Esophagus muscularis mucosa (tissue), 4 donors: ENCODE measurements at regions not wholly inside any gene's neighbourhood (a gene's known extent, or its start where the extent isn't known, plus 50 kb on each side); places are given as distances from the start of the nearest gene placed in this dataset.

ENCODE experiments used
- DNase-seq: peaks from one replicate; pipeline ENCODE4 v3.0.0-alpha.2; 2017; ENCODE audit errors: extremely low spot score
- H3K27ac ChIP-seq, 4 donors: fragments of 200-600 bp; sonication (generic); replicated peaks in 1 of 4; 1 replicate in 3 of 4; 2 replicates in 1 of 4; pipeline ENCODE4 v1.5.1; 2016 to 2019; ENCODE audit warnings: mild to moderate bottlenecking in 1 of 4
- H3K27me3 ChIP-seq, 4 donors: fragments of 200-600 bp; sonication (generic); one replicate each; pipeline versions ENCODE4 v1.5.1 to v1.6.0; 2016 to 2019
- H3K36me3 ChIP-seq, 4 donors: fragments of 200-600 bp; sonication (generic); one replicate each; pipeline ENCODE4 v1.5.1; 2016 to 2019
- H3K4me1 ChIP-seq, 4 donors: fragments of 200-600 bp; sonication (generic); one replicate each; pipeline ENCODE4 v1.5.1; 2016 to 2019
- H3K4me3 ChIP-seq, 4 donors: fragments of 200-600 bp; sonication (generic); 1 replicate in 2 of 4; 2 replicates in 2 of 4; pipeline ENCODE4 v1.5.1; 2016 to 2019; ENCODE audit warnings: mild to moderate bottlenecking in 4 of 4, moderate library complexity in 1 of 4
- H3K9me3 ChIP-seq, 4 donors: fragments of 200-600 bp; sonication (generic); 1 replicate in 3 of 4; 2 replicates in 1 of 4; pipeline ENCODE4 v1.5.1; 2016 to 2019
- CTCF ChIP-seq, 3 experiments: fragments of 200-600 bp in 2 of 3; fragments of 450-650 bp in 1 of 3; sonication (generic) in 2 of 3; IDR thresholded peaks; one replicate each; pipeline ENCODE4 v1.5.1; 2017 to 2019; ENCODE audit warnings: antibody characterized with exemption in 3 of 3, mild to moderate bottlenecking in 2 of 3, moderate library complexity in 1 of 3
- EP300 ChIP-seq: sonication (generic); formaldehyde crosslinking; IDR thresholded peaks from one replicate; pipeline ENCODE4 v1.6.1; 2017; ENCODE audit warnings: antibody characterized with exemption
- POLR2A ChIP-seq: fragments of 450-650 bp; IDR thresholded peaks from one replicate; pipeline ENCODE4 v1.6.1; 2017; ENCODE audit warnings: antibody characterized with exemption, moderate library complexity, mild to moderate bottlenecking, low read depth
- POLR2AphosphoS5 ChIP-seq, 2 donors: sonication (generic); formaldehyde crosslinking; IDR thresholded peaks; one replicate each; pipeline ENCODE4 v1.6.1; 2017; ENCODE audit warnings: antibody characterized with exemption in 2 of 2
- WGBS: methylation state at CpG from one replicate; pipeline ENCODE4 v1.1.5; 2018; 5-methylcytosine and 5-hydroxymethylcytosine counted together
- intact Hi-C: fragments of 100-400 bp; cut with DNase I; formaldehyde crosslinking; loops from one replicate; pipeline ENCODE4 v1.15.1; 2023

GRCh38 chr10:111962951-111963350 is 220.6 kb downstream of the GPAM start:
- no peaks in the 10 kb centered on the region for H3K36me3 ChIP-seq
- H3K27ac ChIP-seq, result no peak overlapping the region
- 79% methylated on average over 5 of the region's 5 CpGs for WGBS
- no peak overlapping the region for H3K4me3 ChIP-seq
- no peaks in the 10 kb centered on the region for H3K9me3 ChIP-seq
- no peaks in the 10 kb centered on the region for H3K4me1 ChIP-seq
- DNase-seq, result no peak
- TF ChIP-seq POLR2AphosphoS5 (IDR thresholded peaks at IDR 0.05) (no peak), CTCF (IDR thresholded peaks at IDR 0.05) (no peak), POLR2A (no peak), EP300 (no peak)
- no peaks in the 10 kb centered on the region for H3K27me3 ChIP-seq
- intact Hi-C loops, result no loop called here

GRCh38 chr10:111967116-111967515 is 216.4 kb downstream of the GPAM start:
- Histone ChIP-seq H3K27me3 (no peaks in the 10 kb centered on the region), H3K4me1 (no peaks in the 10 kb centered on the region), H3K36me3 (no peaks in the 10 kb centered on the region), H3K4me3 (no peak overlapping the region), H3K27ac (no peak overlapping the region), H3K9me3 (no peaks in the 10 kb centered on the region)
- DNase-seq, result no peak
- TF ChIP-seq CTCF (IDR thresholded peaks at IDR 0.05), result no peak
- TF ChIP-seq EP300, result no peak
- no peak for TF ChIP-seq POLR2A
- no peak for TF ChIP-seq POLR2AphosphoS5 (IDR thresholded peaks at IDR 0.05)
- intact Hi-C loops, result no loop called here
- 67% methylated on average over 1 of the region's 1 CpG for WGBS

- no peak overlapping the region for H3K27ac ChIP-seq
- no peaks in the 10 kb centered on the region for H3K4me1 ChIP-seq
- no peaks in the 10 kb centered on the region for H3K36me3 ChIP-seq
- H3K4me3 ChIP-seq, result no peak overlapping the region
- no peak for DNase-seq
- no peaks in the 10 kb centered on the region for H3K9me3 ChIP-seq
- no peaks in the 10 kb centered on the region for H3K27me3 ChIP-seq
- intact Hi-C loops, result no loop called here
- TF ChIP-seq POLR2A (no peak), POLR2AphosphoS5 (IDR thresholded peaks at IDR 0.05) (no peak), EP300 (no peak), CTCF (IDR thresholded peaks at IDR 0.05) (no peak)
- 89% methylated on average over 2 of the region's 2 CpGs for WGBS
Measured at GRCh38 chr10:111967547-111967946, 216.0 kb downstream of the GPAM start.

DNA sequence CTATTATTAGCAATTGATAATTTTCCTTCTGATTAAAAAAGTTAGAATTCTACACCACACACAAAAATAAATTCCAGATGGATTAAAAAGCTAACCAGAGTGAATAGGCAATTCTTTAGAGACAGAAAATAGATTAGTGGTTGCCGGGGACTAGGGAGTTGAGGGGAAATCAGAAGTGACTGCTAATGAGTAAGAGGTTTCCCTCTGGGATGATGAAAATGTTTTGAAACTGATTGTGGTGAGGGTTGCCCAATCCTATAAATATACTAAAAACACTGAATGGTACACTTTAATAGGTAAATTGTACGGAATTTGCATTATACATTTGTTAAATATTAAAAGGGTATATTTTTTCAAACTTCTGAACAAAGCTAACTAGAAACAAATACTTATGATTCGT is 214.9 kb downstream of the GPAM start:
- intact Hi-C loops, result no loop called here
- H3K9me3 ChIP-seq, result no peaks in the 10 kb centered on the region
- H3K4me1 ChIP-seq, result no peaks in the 10 kb centered on the region
- WGBS, result 76% methylated on average over 3 of the region's 3 CpGs
- H3K27me3 ChIP-seq, result no peaks in the 10 kb centered on the region
- no peak for TF ChIP-seq POLR2AphosphoS5 (IDR thresholded peaks at IDR 0.05)
- no peak for TF ChIP-seq EP300
- TF ChIP-seq CTCF (IDR thresholded peaks at IDR 0.05), result no peak
- TF ChIP-seq POLR2A, result no peak
- H3K36me3 ChIP-seq, result no peaks in the 10 kb centered on the region
- H3K27ac ChIP-seq, result no peak overlapping the region
- no peak overlapping the region for H3K4me3 ChIP-seq
- DNase-seq, result no peak

DNA sequence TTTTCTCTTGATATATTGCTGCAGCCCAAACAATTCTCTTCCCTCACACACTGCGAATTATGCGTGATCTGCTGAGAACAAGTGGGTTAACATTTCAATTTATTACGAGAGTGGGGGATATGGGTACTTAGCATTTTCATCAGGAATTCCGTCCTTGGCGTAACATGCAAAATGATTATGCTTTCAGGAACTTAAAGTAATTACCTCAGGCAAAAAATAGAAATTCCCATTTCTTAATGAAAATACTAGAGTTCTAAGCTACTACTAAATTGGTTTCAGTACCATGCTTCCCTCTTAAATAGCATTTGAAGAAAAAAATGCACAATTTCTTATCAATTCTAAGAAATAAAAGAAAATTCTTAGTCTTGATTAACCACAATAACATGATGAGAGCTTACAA is 213.5 kb downstream of the GPAM start:
- DNase-seq, result no peak
- no peak for TF ChIP-seq POLR2AphosphoS5 (IDR thresholded peaks at IDR 0.05)
- no peak for TF ChIP-seq CTCF (IDR thresholded peaks at IDR 0.05)
- TF ChIP-seq POLR2A, result no peak
- H3K36me3 ChIP-seq, result no peaks in the 10 kb centered on the region
- intact Hi-C loops, result no loop called here
- H3K4me3 ChIP-seq, result no peak overlapping the region
- no peaks in the 10 kb centered on the region for H3K27me3 ChIP-seq
- H3K9me3 ChIP-seq, result no peaks in the 10 kb centered on the region
- no peak overlapping the region for H3K27ac ChIP-seq
- no peaks in the 10 kb centered on the region for H3K4me1 ChIP-seq
- 91% methylated on average over 5 of the region's 5 CpGs for WGBS
